Mesenchymal stem cell (in vitro differentiated cells and primary cell): ENCODE measurements at regions not wholly inside any gene's neighbourhood (a gene's known extent, or its start where the extent isn't known, plus 50 kb on each side); places are given as distances from the start of the nearest gene placed in this dataset.

Source experiments
- DNase-seq: peaks from one replicate; pipeline ENCODE4 v3.0.0-alpha.2; 2013
- H2AFZ ChIP-seq: one replicate; pipeline ENCODE4 v1.6.1; 2013; ENCODE audit warnings: low read depth, mild to moderate bottlenecking, control low read depth, inconsistent platforms, low read length, moderate library complexity
- H2AK5ac ChIP-seq: 2 replicates; pipeline ENCODE4 v1.6.1; 2013; ENCODE audit warnings: low read length, moderate library complexity, mild to moderate bottlenecking, inconsistent platforms; ENCODE audit not compliant: severe bottlenecking
- H2BK120ac ChIP-seq: one replicate; pipeline ENCODE4 v1.6.1; 2013; ENCODE audit warnings: low read depth, mild to moderate bottlenecking, inconsistent platforms, low read length, moderate library complexity
- H2BK12ac ChIP-seq, 2 experiments: one replicate each; pipeline ENCODE4 v1.6.1; 2013; ENCODE audit warnings: inconsistent platforms in 2 of 2, low read length in 2 of 2, mild to moderate bottlenecking in 2 of 2, moderate library complexity in 2 of 2, control low read depth in 1 of 2
- H2BK15ac ChIP-seq: one replicate; pipeline ENCODE4 v1.6.1; 2013; ENCODE audit warnings: mild to moderate bottlenecking, low read depth, inconsistent platforms; ENCODE audit not compliant: poor library complexity, severe bottlenecking
- H2BK5ac ChIP-seq: 2 replicates; pipeline ENCODE4 v1.6.1; 2013; ENCODE audit warnings: low read depth, mild to moderate bottlenecking, low read length, control low read depth, inconsistent platforms; ENCODE audit not compliant: poor library complexity, severe bottlenecking
- H3K14ac ChIP-seq, 2 experiments: one replicate each; pipeline ENCODE4 v1.6.1; 2013; ENCODE audit warnings: inconsistent platforms in 2 of 2, low read length in 2 of 2, control low read depth in 1 of 2, mild to moderate bottlenecking in 1 of 2, moderate library complexity in 1 of 2
- H3K18ac ChIP-seq, 2 experiments: one replicate each; pipeline ENCODE4 v1.6.1; 2013; ENCODE audit warnings: inconsistent platforms in 2 of 2, low read length in 2 of 2, control low read depth in 1 of 2, low read depth in 1 of 2, mild to moderate bottlenecking in 1 of 2
- H3K23ac ChIP-seq, 2 experiments: one replicate each; pipeline ENCODE4 v1.6.1; 2013; ENCODE audit warnings: inconsistent platforms in 2 of 2, low read length in 2 of 2, mild to moderate bottlenecking in 2 of 2, moderate library complexity in 2 of 2, control low read depth in 1 of 2
- H3K27ac ChIP-seq: 2 replicates; pipeline ENCODE4 v1.5.1; 2013; ENCODE audit warnings: mild to moderate bottlenecking, moderate library complexity, low read length, control low read depth, inconsistent platforms; ENCODE audit not compliant: poor library complexity, severe bottlenecking
- H3K27me3 ChIP-seq, 2 experiments: 2 replicates each; pipeline versions ENCODE4 v1.6.1 to v1.7.0; 2013; ENCODE audit warnings: low read length in 2 of 2, mild to moderate bottlenecking in 2 of 2, moderate library complexity in 2 of 2, control low read depth in 1 of 2, inconsistent platforms in 1 of 2; ENCODE audit not compliant: control insufficient read depth in 1 of 2, insufficient read depth in 1 of 2
- H3K36me3 ChIP-seq, 2 experiments: 2 replicates each; pipeline versions ENCODE4 v1.6.1 to v1.7.0; 2013; ENCODE audit warnings: low read length in 2 of 2, control low read depth in 1 of 2, inconsistent platforms in 1 of 2, low read depth in 1 of 2, mild to moderate bottlenecking in 1 of 2; ENCODE audit not compliant: insufficient read depth in 2 of 2, control insufficient read depth in 1 of 2
- H3K4ac ChIP-seq, 2 experiments: one replicate each; pipeline ENCODE4 v1.6.1; 2013; ENCODE audit warnings: inconsistent platforms in 2 of 2, low read length in 2 of 2, mild to moderate bottlenecking in 2 of 2, moderate library complexity in 2 of 2, control low read depth in 1 of 2, low read depth in 1 of 2
- H3K4me1 ChIP-seq: 2 replicates; pipeline ENCODE4 v1.6.1; 2013; ENCODE audit warnings: low read depth, low read length, control low read depth; ENCODE audit not compliant: control insufficient read depth, insufficient read depth
- H3K4me2 ChIP-seq: 2 replicates; pipeline ENCODE4 v1.6.1; 2013; ENCODE audit warnings: low read length, mild to moderate bottlenecking, inconsistent platforms; ENCODE audit not compliant: poor library complexity, severe bottlenecking
- H3K4me3 ChIP-seq, 2 experiments: 2 replicates each; pipeline versions ENCODE4 v1.5.1 to v1.7.0; 2013; ENCODE audit warnings: low read length in 2 of 2, mild to moderate bottlenecking in 2 of 2, control low read depth in 1 of 2, low read depth in 1 of 2; ENCODE audit not compliant: insufficient read depth in 1 of 2
- H3K79me1 ChIP-seq: replicated peaks from 2 replicates; pipeline ENCODE4 v1.6.1; 2013; ENCODE audit warnings: mild to moderate bottlenecking, control low read depth, low read length, inconsistent platforms; ENCODE audit not compliant: poor library complexity, severe bottlenecking
- H3K9ac ChIP-seq: 2 replicates; pipeline ENCODE4 v1.7.0; 2013; ENCODE audit warnings: mild to moderate bottlenecking, low read length, moderate library complexity
- H3K9me3 ChIP-seq: 2 replicates; pipeline ENCODE4 v1.7.0; 2013; ENCODE audit warnings: mild to moderate bottlenecking, low read length; ENCODE audit not compliant: control insufficient read depth
- H4K8ac ChIP-seq: one replicate; pipeline ENCODE4 v1.6.1; 2013; ENCODE audit warnings: inconsistent platforms, mild to moderate bottlenecking, low read length, moderate library complexity
- H4K91ac ChIP-seq: one replicate; pipeline ENCODE4 v1.6.1; 2013; ENCODE audit warnings: mild to moderate bottlenecking, low read length, inconsistent platforms
- WGBS: methylation state at CpG from one replicate; pipeline ENCODE4 v1.1.7; 2013; ENCODE audit warnings: mixed read lengths; 5-methylcytosine and 5-hydroxymethylcytosine counted together

GRCh38 chr5:81852291-81853029 is 101.6 kb upstream of the SSBP2 start:
- H3K4me3 ChIP-seq, result peak overlapping the region; percentile 37 to 75
- peak overlapping the region; percentile 9 to 59 for H2BK12ac ChIP-seq
- H3K36me3 ChIP-seq, result no peaks in the 10 kb centered on the region
- no peaks in the 10 kb centered on the region for H3K79me1 ChIP-seq
- peak overlapping the region; percentile 73 for H3K27ac ChIP-seq
- peak overlapping the region; percentile 77 for H3K4me2 ChIP-seq
- H4K91ac ChIP-seq, result peak overlapping the region; percentile 91
- WGBS, result 4% methylated on average over 21 of the region's 26 CpGs
- peak overlapping the region; percentile 97 for H2BK120ac ChIP-seq
- H3K9me3 ChIP-seq, result no peaks in the 10 kb centered on the region
- H2BK15ac ChIP-seq, result peak overlapping the region; percentile 77
- H3K23ac ChIP-seq, result no peak overlapping the region
- H2AFZ ChIP-seq, result no peak overlapping the region
- H3K4me1 ChIP-seq, result peaks cover 17% of the 10 kb centered on the region
- DNase-seq, result peak; percentile 66
- H3K18ac ChIP-seq, result peak overlapping the region; percentile 92 to 95
- H2AK5ac ChIP-seq, result peak overlapping the region; percentile 57
- H3K4ac ChIP-seq, result peak overlapping the region in 1 of 2 experiments; percentile 81
- peak overlapping the region; percentile 96 for H3K9ac ChIP-seq
- peak overlapping the region; percentile 85 for H2BK5ac ChIP-seq
- H4K8ac ChIP-seq, result peak overlapping the region; percentile 96
- H3K14ac ChIP-seq, result no peak overlapping the region
- no peaks in the 10 kb centered on the region for H3K27me3 ChIP-seq

DNA sequence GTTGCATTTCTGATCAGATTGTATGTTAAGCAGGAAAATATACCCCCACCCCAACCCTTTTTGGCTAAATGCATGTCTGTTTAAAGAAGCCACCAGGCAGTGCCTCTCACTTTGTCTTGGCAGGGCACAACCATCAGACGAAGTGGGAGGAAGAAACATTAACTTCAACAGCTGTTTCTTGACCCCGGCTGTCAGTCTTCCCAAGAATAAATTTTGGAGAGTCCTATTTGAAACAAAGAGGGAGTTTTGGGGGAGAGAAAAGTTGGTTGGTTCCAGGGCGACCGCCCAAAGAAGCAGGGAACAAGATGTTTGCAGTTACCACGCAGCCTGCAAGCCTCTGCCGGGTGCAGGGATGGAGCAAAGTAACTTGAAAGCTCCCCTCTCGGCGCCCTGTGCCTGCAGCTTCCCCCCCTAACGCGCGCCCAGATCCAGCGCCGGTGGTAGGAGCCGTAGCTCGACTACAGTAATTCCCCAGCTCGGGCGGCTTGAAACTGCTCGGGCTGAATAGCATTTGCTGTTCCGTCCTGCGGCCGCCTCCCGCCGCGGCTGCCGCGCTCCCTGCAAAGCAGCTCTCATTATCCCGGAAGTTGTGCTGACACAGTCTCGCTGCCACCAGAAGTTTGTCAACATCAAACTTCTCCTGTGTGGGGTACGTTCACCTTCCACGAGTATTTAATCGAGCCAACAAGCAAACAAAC is 100.7 kb upstream of the SSBP2 start:
- no peak overlapping the region for H3K23ac ChIP-seq
- H3K79me1 ChIP-seq, result no peaks in the 10 kb centered on the region
- peak overlapping the region; percentile 96 for H3K9ac ChIP-seq
- peak overlapping the region; percentile 63 to 81 for H2BK12ac ChIP-seq
- peak overlapping the region; percentile 99 for H2BK5ac ChIP-seq
- H3K27me3 ChIP-seq, result no peaks in the 10 kb centered on the region
- no peak overlapping the region for H2BK15ac ChIP-seq
- DNase-seq, result peak; percentile 95
- peaks cover 17% of the 10 kb centered on the region for H3K4me1 ChIP-seq
- no peaks in the 10 kb centered on the region for H3K9me3 ChIP-seq
- peak overlapping the region; percentile 97 for H2BK120ac ChIP-seq
- peak overlapping the region in 1 of 2 experiments; percentile 73 for H3K4me3 ChIP-seq
- H3K4ac ChIP-seq, result peak overlapping the region in 1 of 2 experiments; percentile 93
- WGBS, result 0% methylated on average over 29 of the region's 31 CpGs
- H4K91ac ChIP-seq, result no peak overlapping the region
- peak overlapping the region; percentile 91 for H4K8ac ChIP-seq
- no peak overlapping the region for H3K14ac ChIP-seq
- H2AK5ac ChIP-seq, result no peak overlapping the region
- H3K18ac ChIP-seq, result peak overlapping the region; percentile 83 to 86
- peak overlapping the region; percentile 99 for H3K27ac ChIP-seq
- no peaks in the 10 kb centered on the region for H3K36me3 ChIP-seq
- H2AFZ ChIP-seq, result no peak overlapping the region
- peak overlapping the region; percentile 77 for H3K4me2 ChIP-seq

DNA sequence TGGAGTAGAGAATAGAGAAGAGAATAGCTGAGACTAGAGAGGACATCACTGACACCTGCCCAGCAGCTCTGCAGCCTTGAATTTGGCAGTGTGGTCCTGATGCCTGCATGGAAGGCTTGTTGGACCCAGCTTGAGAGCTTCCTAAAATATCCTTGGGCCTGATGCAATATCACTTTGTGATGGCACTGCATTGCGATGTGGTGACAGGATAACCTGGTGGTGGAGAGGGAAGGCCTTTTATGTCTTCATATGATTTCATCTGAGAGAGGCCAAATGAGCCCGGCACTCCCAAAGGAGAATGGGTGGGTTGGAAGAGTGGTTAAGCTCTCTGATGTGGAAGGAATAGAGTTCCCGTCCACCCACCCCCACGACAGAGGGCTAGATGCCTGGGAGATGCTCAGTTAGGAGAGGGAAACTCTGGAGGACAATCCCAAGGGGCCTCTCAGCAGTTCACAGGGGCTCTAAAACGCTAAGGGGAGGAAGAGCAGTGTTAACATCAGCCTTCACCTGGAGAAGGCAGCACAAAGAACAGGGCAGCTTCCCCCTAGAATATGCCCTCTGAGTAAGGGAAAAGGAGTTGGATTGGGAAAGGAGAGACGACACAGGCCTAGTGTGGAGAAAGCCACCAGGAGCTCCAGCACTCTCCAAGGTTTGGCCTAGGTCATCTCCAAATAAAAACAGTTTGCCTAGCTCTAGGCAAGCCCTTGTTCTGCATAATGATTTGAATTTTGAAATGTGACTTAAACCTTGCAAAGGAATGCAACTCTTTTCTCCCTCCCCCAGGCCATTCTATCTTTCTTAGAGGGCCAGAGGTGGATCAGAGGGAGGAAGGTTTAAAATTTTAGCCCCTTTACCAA is 99.8 kb upstream of the SSBP2 start:
- peak overlapping the region in 1 of 2 experiments; percentile 54 for H3K23ac ChIP-seq
- peak overlapping the region in 1 of 2 experiments; percentile 51 for H3K14ac ChIP-seq
- H3K4me2 ChIP-seq, result peak overlapping the region; percentile 77
- H3K4ac ChIP-seq, result peak overlapping the region; percentile 36 to 93
- peaks cover 17% of the 10 kb centered on the region for H3K4me1 ChIP-seq
- no peaks in the 10 kb centered on the region for H3K36me3 ChIP-seq
- DNase-seq, result peak; percentile 33
- peak overlapping the region in 1 of 2 experiments; percentile 73 for H3K4me3 ChIP-seq
- H3K18ac ChIP-seq, result peak overlapping the region; percentile 65 to 82
- H3K27me3 ChIP-seq, result no peaks in the 10 kb centered on the region
- H3K79me1 ChIP-seq, result no peaks in the 10 kb centered on the region
- no peak overlapping the region for H2BK5ac ChIP-seq
- peak overlapping the region; percentile 29 for H2BK120ac ChIP-seq
- peak overlapping the region; percentile 18 for H2BK15ac ChIP-seq
- H4K91ac ChIP-seq, result peak overlapping the region; percentile 14
- H3K27ac ChIP-seq, result peak overlapping the region; percentile 99
- H3K9me3 ChIP-seq, result no peaks in the 10 kb centered on the region
- peak overlapping the region; percentile 76 for H2AFZ ChIP-seq
- H2AK5ac ChIP-seq, result peak overlapping the region; percentile 25
- H2BK12ac ChIP-seq, result peak overlapping the region; percentile 30 to 85
- 61% methylated on average over 6 of the region's 6 CpGs for WGBS
- H3K9ac ChIP-seq, result peak overlapping the region; percentile 96
- no peak overlapping the region for H4K8ac ChIP-seq
